ENCODE measurements at regions not wholly inside any gene's neighbourhood (a gene's known extent, or its start where the extent isn't known, plus 50 kb on each side); places are given as distances from the start of the nearest gene placed in this dataset.

DNA sequence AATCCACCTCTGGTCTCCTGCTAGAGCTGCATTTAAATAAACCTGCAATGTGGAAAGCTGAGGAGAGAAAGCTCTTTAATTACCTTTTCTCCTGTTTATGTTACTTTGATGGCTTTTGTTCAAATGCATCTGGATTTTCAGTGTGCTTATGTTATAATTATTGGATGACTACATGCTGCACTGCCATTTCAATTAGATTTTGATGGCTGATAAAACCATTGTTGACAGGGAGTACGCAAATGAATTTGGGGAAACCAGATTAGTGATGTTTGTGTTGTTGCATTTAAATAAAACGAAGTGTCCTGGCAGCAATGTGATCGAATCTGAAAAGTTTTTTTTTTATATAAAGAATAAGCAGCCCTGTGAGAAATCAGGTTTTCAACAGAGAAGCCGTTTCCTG, 799.8 kb downstream of the DIAPH3 start:
- no peak for TF ChIP-seq POLR2AphosphoS5 (IDR thresholded peaks at IDR 0.05; ENCODE audit: low read depth, low read length)
- no peak for TF ChIP-seq POLR2A (IDR thresholded peaks at IDR 0.05; ENCODE audit: low read depth, low read length)
- TF ChIP-seq TAF1 (IDR thresholded peaks at IDR 0.05; ENCODE audit: low read depth, low read length): no peak
- TF ChIP-seq PAX5 (IDR thresholded peaks at IDR 0.05; ENCODE audit: insufficient read depth, low read length, severe bottlenecking): no peak
- no peak for TF ChIP-seq SPI1 (IDR thresholded peaks at IDR 0.05; ENCODE audit: low read depth, low read length)
- TF ChIP-seq POU2F2 (IDR thresholded peaks at IDR 0.05; ENCODE audit: low read depth, low read length): no peak

Data from GM12891 (cell line).